PC-3 (cell line): ENCODE measurements at regions not wholly inside any gene's neighbourhood (a gene's known extent, or its start where the extent isn't known, plus 50 kb on each side); places are given as distances from the start of the nearest gene placed in this dataset.

Experiments used
- ATAC-seq: fragments of 200-7000 bp; cut with Tn5 transposase; 2 replicates; pipeline ENCODE4 v1.9.1; 2020; ENCODE audit warnings: mild to moderate bottlenecking, moderate library complexity
- BruUV-seq: library from RNA; stranded (reverse); fragments of 400-500 nt; replicated peaks from 2 replicates; lab custom pipeline; 2021; lab: Mats Ljungman, UMichigan
- CTCF ChIA-PET: fragments of 300-600 bp; sonication (Branson Sonifier 250); formaldehyde crosslinking; loops from one replicate; lab custom pipeline; 2022; ENCODE audit warnings: antibody characterized with exemption; lab: Charles Lee
- POLR2A ChIA-PET: fragments of 300-600 bp; sonication (Branson Sonifier 250); formaldehyde crosslinking; loops from one replicate; lab custom pipeline; 2022; ENCODE audit warnings: antibody characterized with exemption; ENCODE audit not compliant: unreplicated experiment; lab: Charles Lee
- DNase-seq: peaks from one replicate; pipeline ENCODE4 v3.0.0-alpha.2; 2015
- H2AFZ ChIP-seq: fragments of 300-600 bp; sonication (generic); 2 replicates; pipeline ENCODE4 v1.6.0; 2016; ENCODE audit warnings: antibody characterized with exemption, low read length
- H3F3A ChIP-seq: fragments of 300-600 bp; sonication (generic); one replicate; pipeline ENCODE4 v1.6.0; 2017; ENCODE audit warnings: antibody characterized with exemption, low read length, control low read depth, mild to moderate bottlenecking; ENCODE audit not compliant: unreplicated experiment
- H3K27ac ChIP-seq: fragments of 300-600 bp; sonication (generic); 2 replicates; pipeline ENCODE4 v1.5.1; 2016; ENCODE audit warnings: mild to moderate bottlenecking, low read length
- H3K27me3 ChIP-seq: fragments of 300-600 bp; sonication (generic); 2 replicates; pipeline ENCODE4 v1.6.1; 2016; ENCODE audit warnings: low read length, mixed read lengths
- H3K36me3 ChIP-seq: fragments of 300-600 bp; sonication (generic); 2 replicates; pipeline ENCODE4 v1.6.1; 2016; ENCODE audit warnings: low read depth, mixed run types, low read length, mixed read lengths
- H3K4me1 ChIP-seq: fragments of 300-600 bp; sonication (generic); 2 replicates; pipeline ENCODE4 v1.5.1; 2016; ENCODE audit warnings: low read length; ENCODE audit not compliant: insufficient read depth
- H3K4me2 ChIP-seq: fragments of 300-600 bp; sonication (generic); 2 replicates; pipeline ENCODE4 v1.6.0; 2016; ENCODE audit warnings: low read length
- H3K4me3 ChIP-seq: fragments of 300-600 bp; sonication (generic); 2 replicates; pipeline ENCODE4 v1.5.1; 2016; ENCODE audit warnings: mild to moderate bottlenecking, low read length, mixed read lengths
- H3K79me2 ChIP-seq: fragments of 300-600 bp; sonication (generic); 2 replicates; pipeline ENCODE4 v1.6.1; 2017; ENCODE audit warnings: low read length, mixed read lengths
- H3K9ac ChIP-seq: fragments of 300-600 bp; sonication (generic); 2 replicates; pipeline ENCODE4 v1.6.0; 2016; ENCODE audit warnings: mild to moderate bottlenecking, low read length
- H3K9me2 ChIP-seq: fragments of 300-600 bp; sonication (generic); replicated peaks from 2 replicates; pipeline ENCODE4 v1.6.1; 2016; ENCODE audit warnings: mixed run types, low read length, mixed read lengths
- H3K9me3 ChIP-seq: fragments of 300-600 bp; sonication (generic); 2 replicates; pipeline ENCODE4 v1.6.1; 2016; ENCODE audit warnings: low read length, mixed read lengths
- H4K20me1 ChIP-seq: fragments of 300-600 bp; sonication (generic); 2 replicates; pipeline ENCODE4 v1.6.1; 2016; ENCODE audit warnings: low read length, mixed read lengths
- EZH2 ChIP-seq: fragments of 300-600 bp; sonication (generic); IDR thresholded peaks from one replicate; pipeline ENCODE4 v1.6.1; 2017; ENCODE audit warnings: antibody characterized with exemption, mild to moderate bottlenecking, low read length; ENCODE audit not compliant: unreplicated experiment
- EZH2phosphoT487 ChIP-seq: fragments of 300-600 bp; sonication (generic); IDR thresholded peaks from 2 replicates; pipeline ENCODE4 v1.6.1; 2018; ENCODE audit warnings: mild to moderate bottlenecking, antibody characterized with exemption, low read length, borderline replicate concordance
- intact Hi-C: fragments of 100-400 bp; cut with micrococcal nuclease; formaldehyde crosslinking; loops from 2 replicates; pipeline ENCODE4 v1.9.0; 2023
- TF ChIP-seq, protein P1 (sequence below): fragments of 300-600 bp; sonication (generic); conservative IDR thresholded peaks from 2 replicates; pipeline ENCODE4 v1.5.1; 2017; ENCODE audit warnings: antibody characterized with exemption, low read depth, mild to moderate bottlenecking, low read length

GRCh38 chr11:121755906-121756305 is 303.1 kb upstream of the SORL1-AS1 start:
- intact Hi-C loops, result no loop called here
- TF ChIP-seq, protein P1, sequence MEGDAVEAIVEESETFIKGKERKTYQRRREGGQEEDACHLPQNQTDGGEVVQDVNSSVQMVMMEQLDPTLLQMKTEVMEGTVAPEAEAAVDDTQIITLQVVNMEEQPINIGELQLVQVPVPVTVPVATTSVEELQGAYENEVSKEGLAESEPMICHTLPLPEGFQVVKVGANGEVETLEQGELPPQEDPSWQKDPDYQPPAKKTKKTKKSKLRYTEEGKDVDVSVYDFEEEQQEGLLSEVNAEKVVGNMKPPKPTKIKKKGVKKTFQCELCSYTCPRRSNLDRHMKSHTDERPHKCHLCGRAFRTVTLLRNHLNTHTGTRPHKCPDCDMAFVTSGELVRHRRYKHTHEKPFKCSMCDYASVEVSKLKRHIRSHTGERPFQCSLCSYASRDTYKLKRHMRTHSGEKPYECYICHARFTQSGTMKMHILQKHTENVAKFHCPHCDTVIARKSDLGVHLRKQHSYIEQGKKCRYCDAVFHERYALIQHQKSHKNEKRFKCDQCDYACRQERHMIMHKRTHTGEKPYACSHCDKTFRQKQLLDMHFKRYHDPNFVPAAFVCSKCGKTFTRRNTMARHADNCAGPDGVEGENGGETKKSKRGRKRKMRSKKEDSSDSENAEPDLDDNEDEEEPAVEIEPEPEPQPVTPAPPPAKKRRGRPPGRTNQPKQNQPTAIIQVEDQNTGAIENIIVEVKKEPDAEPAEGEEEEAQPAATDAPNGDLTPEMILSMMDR, result no peak
- TF ChIP-seq EZH2phosphoT487 (no peak), EZH2 (no peak)
- Histone ChIP-seq H3K4me2 (no peak overlapping the region), H4K20me1 (no peaks in the 10 kb centered on the region), H3K4me3 (no peak overlapping the region), H3K27me3 (0 out of 2 replicates have a peak, but pooled peaks cover 4% of the 10 kb centered on the region), H3K4me1 (no peaks in the 10 kb centered on the region), H3K79me2 (no peaks in the 10 kb centered on the region), H2AFZ (no peak overlapping the region), H3K9me2 (no peaks in the 10 kb centered on the region), H3K9me3 (no peaks in the 10 kb centered on the region), H3K36me3 (no peaks in the 10 kb centered on the region), H3K27ac (no peak overlapping the region), H3F3A (no peaks in the 10 kb centered on the region), H3K9ac (no peak overlapping the region)
- no peak for DNase-seq
- POLR2A ChIA-PET, result no interaction called here
- ATAC-seq, result no peak
- BruUV-seq, result no TSS peak
- CTCF ChIA-PET, result no interaction called here

GRCh38 chr11:121755191-121755590 is 302.4 kb upstream of the SORL1-AS1 start:
- no peak overlapping the region for H2AFZ ChIP-seq
- DNase-seq (no peak), ATAC-seq (no peak)
- H4K20me1 ChIP-seq, result no peaks in the 10 kb centered on the region
- H3K27me3 ChIP-seq, result 0 out of 2 replicates have a peak, but pooled peaks cover 4% of the 10 kb centered on the region
- no peak overlapping the region for H3K27ac ChIP-seq
- H3K4me3 ChIP-seq, result no peak overlapping the region
- TF ChIP-seq, protein P1, result no peak
- BruUV-seq, result no TSS peak
- H3K4me2 ChIP-seq, result no peak overlapping the region
- H3K36me3 ChIP-seq, result no peaks in the 10 kb centered on the region
- no peaks in the 10 kb centered on the region for H3K79me2 ChIP-seq
- no peaks in the 10 kb centered on the region for H3K9me3 ChIP-seq
- no peak overlapping the region for H3K9ac ChIP-seq
- ChIA-PET POLR2A (no interaction called here), CTCF (no interaction called here)
- no peaks in the 10 kb centered on the region for H3K9me2 ChIP-seq
- no peaks in the 10 kb centered on the region for H3F3A ChIP-seq
- no peaks in the 10 kb centered on the region for H3K4me1 ChIP-seq
- intact Hi-C loops, result no loop called here

- Histone ChIP-seq H3K9me3 (no peaks in the 10 kb centered on the region), H3K27me3 (0 out of 2 replicates have a peak, but pooled peaks cover 4% of the 10 kb centered on the region), H3K79me2 (no peaks in the 10 kb centered on the region), H3K4me1 (no peaks in the 10 kb centered on the region), H3K9ac (no peak overlapping the region), H3K36me3 (no peaks in the 10 kb centered on the region), H3K27ac (no peak overlapping the region), H4K20me1 (no peaks in the 10 kb centered on the region), H3K4me3 (no peak overlapping the region), H3K9me2 (no peaks in the 10 kb centered on the region), H3F3A (no peaks in the 10 kb centered on the region), H2AFZ (no peak overlapping the region), H3K4me2 (no peak overlapping the region)
- ATAC-seq (no peak), DNase-seq (no peak)
- ChIA-PET POLR2A (no interaction called here), CTCF (no interaction called here)
- TF ChIP-seq EZH2 (no peak), EZH2phosphoT487 (no peak)
- TF ChIP-seq, protein P1, result no peak
- intact Hi-C loops, result no loop called here
- BruUV-seq, result no TSS peak
Observed at GRCh38 chr11:121754598-121754997, 301.8 kb upstream of the SORL1-AS1 start.
